DLD1 (cell line): ENCODE measurements at regions not wholly inside any gene's neighbourhood (a gene's known extent, or its start where the extent isn't known, plus 50 kb on each side); places are given as distances from the start of the nearest gene placed in this dataset.
"Not testable (repeated sequence)": the region's sequence is repeated elsewhere in the genome, so short reads cannot be mapped to it uniquely, and the experiment has no call there.

Experiments
- in situ Hi-C: cut with HindIII; loops from 2 replicates; pipeline ENCODE4 v1.10.0; 2017; ENCODE audit warnings: low sequenced_read_pairs

DNA sequence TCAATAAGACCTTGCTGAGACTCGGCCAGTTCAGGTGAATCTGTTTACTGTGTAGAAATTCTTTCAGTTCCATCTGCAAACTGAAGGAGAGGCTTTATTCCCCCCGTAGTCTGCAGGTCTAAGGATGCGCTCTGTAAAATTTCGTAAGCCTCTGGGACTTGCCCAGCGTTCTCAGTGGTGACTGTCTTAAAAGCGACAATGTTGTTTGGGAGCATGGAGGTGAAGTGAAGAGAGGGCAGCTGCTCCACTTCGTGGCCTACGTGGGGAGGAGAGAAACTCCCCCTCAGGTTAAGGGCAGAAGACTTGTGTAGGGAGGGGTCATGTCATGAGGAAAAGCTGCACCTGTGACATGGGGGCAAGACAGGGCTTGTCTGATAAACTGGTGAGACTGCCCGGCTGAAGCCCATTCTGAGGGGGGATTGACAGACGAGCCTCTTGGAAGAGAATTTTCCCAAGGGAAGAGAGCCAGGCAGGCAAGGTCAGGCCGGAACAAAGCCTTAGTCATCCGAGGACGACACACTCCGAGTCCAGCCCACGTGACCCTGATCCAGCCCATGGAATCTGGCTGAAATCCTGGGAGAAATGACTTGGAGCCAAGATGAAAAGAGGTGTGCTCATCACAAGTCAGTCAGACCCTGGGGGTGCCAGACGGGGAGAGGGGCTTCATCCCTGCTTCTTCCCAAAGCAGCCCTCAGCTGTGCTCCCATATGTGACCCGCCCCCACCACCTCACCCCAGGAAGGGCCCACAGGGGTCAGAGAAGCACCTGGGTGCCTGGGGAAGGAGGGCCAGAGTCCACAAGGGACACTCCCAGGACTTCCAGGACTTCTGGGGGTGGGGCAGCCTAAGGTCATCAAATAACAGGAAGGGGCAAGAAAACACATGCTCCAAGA is 88.5 kb upstream of the SH3BP4 start:
- in situ Hi-C loops, result no loop called here

DNA sequence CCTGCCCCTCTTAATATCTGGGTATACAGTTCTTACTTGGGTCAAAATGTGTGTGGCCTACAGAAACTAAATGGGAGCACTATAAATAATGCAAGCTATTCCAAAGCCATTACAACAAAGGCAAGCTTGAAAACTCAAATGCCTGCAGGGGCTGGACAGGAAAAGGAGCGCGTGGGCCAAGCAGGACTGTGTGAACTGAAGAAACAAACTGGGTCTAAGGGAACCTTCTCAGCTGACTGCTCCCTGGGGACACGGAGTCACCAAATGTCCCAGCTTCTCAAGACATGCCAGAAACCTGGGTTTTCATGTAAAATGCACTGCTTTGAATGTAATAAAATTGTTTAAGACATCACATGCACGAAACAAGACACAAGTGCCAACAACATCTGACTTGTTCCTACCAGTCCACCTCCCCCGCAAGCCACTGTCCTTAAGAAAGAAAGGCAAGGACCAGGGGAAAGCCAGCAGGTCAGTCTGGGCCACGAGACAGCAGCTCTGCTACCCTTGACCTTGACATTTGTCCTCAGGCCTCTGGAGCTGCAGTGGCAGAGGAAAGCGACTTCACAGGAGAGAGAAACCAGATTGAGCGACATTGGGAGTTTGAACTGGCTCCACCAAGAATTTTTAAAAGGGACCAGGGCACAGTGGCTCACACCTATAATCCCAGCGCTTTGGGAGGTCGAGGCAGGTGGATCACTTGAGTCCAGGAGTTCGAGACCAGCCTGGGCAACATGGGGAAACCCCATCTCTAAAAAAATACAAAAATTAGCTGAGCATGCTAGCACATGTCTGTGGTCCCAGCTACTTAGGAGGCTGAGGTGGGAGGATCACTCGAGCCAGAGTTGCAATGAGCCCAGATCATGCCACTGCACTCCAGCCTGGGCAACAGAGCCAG is 89.7 kb upstream of the SH3BP4 start:
- in situ Hi-C loops, result no loop called here

DNA sequence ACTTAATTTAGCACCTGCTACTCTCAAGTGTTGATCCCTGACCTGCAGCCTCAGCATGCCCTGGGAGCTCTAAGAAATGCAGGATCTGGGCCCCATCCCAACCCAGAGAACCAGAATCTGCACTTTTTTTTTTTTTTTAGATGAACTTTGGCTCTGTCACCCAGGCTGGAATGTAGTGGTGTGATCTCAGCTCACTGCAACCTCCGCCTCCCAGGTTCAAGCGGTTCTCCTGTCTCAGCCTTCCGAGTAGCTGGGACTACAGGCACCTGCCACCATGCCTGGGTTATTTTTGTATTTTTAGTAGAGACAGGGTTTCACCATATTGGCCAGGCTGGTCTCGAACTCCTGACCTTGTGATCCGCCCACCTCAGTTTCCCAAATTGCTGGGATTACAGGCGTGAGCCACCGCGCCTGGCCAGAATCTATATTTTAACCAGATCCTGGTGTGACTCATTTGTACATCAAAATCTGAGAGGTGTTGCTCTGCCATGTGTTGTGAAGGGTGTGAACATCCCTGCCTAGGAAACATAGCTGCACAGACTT is 92.4 kb upstream of the SH3BP4 start:
- in situ Hi-C loops, result not testable (repeated sequence)

DNA sequence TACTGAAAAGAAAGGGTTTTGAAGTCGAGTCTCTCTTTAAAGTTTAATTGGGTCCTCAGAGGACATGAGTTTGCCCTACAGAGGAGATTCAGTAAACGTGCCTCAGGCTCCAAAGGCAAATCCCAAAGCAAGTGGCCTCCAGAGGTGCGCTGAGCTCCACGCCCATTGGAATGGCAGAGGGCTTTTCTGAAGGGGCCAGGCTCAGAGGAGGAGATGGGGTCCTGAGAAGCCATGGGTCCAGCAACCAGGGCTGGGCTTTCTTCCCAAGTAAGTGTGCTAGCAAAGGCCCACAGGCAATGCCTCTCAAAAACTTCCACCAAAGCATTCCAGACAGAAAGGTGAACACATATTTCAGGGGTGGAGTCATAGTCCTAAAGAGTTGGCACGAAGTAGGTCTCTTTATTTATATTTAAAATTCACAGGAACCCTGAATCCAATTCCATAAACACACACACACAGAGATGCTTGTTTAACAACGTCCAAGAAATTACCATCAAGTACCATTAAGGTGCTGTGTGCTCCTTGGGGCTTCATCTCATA is 93.0 kb upstream of the SH3BP4 start:
- in situ Hi-C loops, result no loop called here

DNA sequence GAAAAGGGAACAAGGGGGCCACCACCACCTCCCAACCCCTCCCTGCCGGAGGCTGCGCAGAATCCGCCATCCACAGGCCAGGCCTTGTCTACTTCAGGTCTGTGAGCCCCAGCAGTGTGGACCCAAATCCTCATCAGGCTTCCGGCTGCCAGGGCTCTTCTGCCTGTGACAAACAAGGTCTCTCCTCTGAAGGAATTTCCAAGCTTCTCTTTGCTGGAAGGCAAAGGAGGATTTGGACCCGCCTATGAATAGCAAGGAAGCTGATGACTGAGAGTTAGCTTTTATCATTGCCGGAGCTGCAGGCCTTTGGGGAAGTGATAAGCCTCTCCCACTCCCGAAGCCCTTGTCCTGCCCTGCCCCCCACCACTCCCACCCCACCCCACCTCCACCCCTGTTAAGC is 93.7 kb upstream of the SH3BP4 start:
- in situ Hi-C loops, result no loop called here

DNA sequence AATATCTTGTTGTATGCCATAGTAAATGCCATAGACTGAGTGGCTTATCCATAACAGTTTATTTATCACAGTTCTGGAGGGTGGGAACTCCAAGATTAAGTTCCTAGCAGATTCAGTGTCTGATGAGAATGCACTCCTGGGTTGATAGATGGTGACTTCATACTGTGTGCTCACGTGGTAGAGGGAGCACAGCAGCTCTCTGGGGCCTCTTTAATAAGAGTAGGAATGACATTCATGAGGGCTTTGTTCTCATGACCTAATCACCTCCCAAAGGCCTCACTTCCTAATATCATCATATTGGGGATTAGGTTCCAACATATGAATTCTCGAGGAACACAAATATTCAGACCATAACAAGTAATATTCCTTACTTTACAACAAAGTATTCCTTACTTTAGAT is 98.1 kb upstream of the SH3BP4 start:
- in situ Hi-C loops, result no loop called here

DNA sequence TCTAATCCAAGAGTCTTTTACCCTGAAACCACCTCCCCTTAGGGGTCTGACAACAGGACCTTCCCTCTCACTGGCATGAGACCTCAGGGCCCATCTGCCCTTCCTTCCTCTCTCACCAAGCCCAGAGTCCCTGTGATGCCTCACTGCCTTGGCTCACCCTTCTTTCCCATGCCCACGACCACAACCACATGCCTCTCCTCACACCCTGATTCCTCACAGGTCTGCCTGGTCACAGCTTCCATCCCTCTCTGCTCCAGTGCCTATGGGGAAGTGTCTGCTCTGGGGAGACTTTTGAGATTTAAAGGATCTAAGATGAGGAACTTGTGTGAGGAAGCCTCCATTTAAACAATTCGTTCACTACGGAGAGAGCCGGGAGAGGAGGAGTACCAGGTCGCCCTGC is 98.9 kb upstream of the SH3BP4 start:
- in situ Hi-C loops, result no loop called here

DNA sequence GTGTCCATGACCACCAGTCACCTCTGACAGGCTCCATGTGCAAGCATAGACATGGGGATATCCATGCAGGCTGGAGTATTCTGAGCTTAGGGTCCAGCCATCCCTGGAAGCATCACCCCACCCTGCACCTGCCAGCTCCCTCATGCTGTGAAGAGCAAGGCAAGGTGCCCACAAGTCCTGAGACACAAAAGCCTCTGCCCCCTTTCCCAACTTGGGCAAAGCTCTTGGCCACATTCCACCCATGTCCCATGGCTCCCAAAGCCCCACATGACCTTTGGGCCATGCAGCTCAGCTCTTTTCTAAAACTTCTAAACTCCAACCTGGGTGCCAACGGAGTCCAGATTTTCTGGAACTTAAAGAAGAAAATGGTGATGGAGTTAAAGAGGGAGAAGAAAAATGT is 99.8 kb upstream of the SH3BP4 start:
- in situ Hi-C loops, result no loop called here

DNA sequence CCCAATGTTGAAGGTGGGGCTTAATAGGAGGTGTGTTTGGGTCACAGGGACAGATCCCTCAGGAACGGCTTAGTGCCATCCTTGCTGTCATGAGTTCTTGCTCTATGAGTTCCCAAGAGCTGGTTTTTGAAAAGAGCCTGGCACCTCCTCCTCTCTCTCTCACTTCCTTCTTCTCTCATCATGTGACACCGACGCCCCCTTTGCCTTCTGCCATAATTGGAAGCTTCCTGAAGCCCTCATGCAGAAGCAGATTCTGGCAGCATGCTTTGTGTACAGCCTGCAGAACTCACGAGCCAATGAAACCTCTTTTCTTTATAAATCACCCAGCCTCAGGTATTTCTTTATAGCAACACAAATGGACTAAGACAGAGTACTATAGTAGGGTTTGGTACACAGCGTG is 100.4 kb upstream of the SH3BP4 start:
- in situ Hi-C loops, result no loop called here

DNA sequence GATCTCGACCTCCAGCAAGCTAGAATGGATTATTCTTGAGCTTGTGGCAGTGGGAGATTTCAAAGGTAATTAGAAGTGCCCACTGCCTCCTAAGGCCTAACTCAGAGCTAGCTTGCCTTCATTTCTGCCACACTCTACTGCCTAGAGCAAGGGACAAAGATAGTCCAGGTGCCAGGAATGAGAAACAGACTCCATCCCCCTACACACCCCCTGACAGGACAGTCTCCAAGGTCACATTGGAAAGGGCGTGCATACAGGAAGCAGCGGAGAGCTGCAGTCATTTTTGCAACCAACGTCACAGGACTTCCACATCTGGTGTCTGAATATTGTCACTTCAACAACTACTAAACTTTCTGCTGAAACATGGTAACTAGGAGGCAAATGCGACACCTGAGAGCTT is 101.0 kb upstream of the SH3BP4 start:
- in situ Hi-C loops, result no loop called here

DNA sequence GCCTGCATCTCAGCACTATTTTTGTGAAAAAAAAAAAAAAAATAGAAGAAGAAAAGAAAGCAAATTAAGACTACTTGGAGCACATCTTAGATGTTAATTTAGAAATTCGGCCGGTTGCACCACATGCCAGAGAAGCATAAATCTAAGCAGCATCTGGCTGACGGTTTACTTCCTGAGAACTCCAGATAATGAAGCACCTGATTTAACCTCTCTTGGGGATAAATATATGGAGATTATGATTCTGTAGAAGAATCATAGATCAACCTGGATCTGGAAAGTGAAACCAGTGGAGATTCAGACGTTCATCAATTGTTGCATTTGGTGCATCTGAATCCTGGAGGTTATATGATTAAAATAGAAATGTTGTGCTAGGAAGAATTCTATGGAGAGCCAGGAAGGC is 102.1 kb upstream of the SH3BP4 start:
- in situ Hi-C loops, result no loop called here

DNA sequence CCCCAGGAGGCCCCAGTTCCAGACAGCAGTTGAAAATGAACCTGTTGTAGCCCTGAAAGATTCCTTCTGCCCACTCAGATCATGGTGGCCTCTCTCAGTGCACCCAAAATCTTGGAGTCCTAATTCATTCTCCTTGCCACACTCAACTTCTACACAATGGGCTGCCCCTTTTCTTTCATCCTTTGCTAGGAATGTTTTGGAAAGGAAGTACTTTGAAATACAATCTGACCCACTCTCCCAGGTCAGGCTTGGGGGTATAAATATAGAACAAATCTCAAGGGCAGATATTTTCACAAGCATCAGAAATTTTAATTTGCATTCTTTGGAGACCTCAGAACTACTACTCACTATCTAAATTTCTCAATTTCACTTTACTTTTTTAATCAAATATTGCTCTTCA is 103.2 kb upstream of the SH3BP4 start:
- in situ Hi-C loops, result no loop called here

DNA sequence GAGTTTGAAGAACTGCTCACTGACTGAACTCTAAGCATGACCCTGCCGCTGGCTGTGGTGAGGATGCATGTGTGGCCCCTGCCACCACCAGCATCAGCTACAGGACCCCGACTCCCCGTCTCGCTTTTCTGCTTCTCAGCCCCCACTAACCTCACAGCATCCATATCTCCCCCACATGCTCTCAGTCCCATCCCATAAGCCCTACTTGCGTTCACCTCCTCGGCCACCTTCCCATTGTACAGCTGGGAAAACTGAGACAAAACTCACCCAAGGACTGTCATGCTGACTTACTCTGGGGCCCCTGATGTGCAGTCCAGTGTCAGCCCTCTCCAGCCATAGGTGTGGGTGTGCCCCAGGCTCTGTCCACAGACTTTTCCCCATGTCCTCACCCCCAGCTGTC is 104.2 kb upstream of the SH3BP4 start:
- in situ Hi-C loops, result no loop called here

DNA sequence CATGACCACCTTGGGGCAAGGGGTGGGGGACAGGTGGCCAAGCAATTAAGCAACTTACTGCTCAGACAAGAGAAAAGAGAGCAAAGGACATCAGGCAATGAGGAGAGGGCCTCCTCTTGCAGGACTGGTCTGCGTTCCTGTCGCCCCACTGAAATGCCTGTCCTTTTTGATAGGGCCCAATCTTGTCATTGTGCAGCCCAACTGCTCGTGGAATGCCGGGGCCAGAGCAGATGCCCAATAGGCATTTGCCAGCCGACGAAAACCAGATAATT is 104.5 kb upstream of the SH3BP4 start:
- in situ Hi-C loops, result no loop called here

DNA sequence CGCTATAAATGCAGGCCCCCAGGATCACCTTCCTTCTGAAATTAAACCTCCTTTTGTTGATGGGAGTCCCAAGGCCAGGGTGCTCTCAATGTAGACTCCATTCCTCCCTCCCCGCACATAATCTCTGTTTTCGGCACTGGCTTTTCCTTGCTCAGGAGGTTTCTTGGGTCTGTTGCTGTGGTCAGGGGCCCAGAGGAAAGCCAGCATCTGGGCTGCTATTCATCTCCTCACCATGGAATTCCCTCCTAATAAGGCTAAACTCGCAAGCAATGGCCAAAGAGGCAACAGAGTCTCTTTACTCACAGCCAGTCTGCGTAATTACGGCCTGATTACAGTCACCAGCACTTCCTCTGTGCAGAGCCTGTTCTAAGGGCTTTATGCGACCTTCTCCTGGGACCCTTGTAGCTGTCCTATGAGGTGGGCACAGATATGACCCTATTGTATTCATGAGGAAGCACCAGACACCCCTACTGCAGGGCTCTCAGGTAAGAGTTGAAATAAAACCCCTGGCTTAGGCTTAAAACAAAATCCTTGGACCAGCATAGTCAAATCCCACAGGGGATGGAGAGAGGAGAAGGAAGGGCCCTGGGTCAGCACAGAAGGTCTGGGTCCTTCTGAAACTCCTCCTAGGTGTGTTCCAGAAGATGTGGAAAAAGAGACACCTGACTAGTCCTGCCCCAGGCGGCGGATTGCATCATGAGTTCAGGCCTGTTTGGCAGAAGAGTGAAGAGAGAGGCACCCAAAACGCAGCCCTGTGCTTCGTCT is 105.0 kb upstream of the SH3BP4 start:
- in situ Hi-C loops, result no loop called here

DNA sequence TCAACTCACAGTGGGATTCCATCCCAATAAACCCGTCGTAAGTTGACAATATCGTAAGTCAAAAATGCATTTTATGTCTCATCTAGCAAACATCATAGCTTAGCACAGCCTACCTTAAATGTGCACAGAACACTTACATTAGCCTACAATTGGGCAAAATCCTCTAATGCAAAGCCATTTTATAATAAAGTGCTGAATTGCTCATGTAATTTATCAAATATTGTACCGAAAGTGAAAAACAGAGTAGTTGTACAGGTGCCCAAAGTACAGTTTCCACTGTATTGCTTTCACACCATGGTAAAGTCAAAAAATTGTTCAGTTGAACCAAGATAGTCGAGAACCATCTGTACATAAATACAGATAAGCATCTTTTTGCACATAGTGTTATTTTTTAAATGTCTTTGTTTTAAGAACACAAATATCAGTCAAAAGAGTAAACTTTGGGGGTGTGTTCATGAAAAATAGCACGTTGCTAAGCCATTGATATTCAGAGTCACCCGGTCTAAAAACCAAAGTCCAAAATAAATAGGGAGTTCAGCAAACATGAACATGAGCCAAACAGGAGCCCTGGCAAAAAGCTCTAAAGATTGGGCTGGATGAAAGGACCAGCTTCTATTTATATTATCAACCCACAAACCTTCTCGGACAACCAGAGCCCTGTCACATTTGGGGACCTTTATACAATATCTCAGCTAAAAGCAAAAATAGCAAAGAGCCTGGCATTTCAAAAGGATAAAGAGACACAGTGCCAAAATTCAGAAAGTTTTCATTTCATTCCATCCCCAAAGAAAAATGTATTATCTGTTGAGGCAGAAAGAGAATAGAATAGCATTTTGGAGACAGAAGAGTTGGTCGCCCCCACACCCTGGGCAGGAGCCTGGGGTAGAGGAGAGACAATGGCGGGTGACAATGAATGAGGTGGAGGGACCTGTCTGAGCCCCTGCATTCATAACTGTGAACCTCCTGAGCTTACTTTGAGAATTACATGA is 105.9 kb upstream of the SH3BP4 start:
- in situ Hi-C loops, result no loop called here

DNA sequence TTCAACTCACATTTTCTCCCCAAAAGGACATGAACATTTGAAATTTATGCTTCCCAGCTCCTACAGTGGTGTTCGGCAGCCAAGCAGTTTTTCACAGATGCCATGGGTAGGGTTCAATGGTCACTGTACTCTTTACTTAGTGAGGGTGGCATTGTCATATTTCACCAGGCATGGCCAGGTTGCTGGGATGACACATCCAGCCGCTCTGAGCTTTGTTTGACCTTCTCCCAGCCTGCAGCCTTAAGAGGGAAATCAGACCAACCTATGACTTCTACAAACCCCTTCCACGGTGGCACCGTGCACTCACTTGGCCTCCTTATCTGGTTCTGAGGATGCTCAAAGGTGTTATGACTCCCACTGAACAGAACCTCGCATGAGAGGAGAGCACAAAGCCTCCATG is 108.4 kb upstream of the SH3BP4 start:
- in situ Hi-C loops, result no loop called here

DNA sequence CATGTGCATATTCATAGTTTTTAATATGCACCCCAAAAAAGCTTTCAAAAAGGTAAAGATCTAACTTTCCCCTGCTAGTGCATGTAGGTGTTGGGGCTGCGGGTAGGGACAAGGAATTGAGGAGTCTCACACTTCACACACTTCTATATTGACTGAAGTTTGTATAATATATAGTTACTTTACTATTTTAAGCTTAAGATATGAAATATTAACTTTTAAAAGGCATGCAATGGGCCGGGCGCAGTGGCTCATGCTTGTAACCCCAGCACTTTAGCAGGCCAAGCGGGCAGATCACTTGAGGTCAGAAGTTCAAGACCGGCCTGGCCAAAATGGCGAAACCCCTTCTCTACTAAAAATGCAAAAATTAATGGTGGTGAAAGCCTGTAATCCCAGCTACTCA is 109.1 kb upstream of the SH3BP4 start:
- in situ Hi-C loops, result no loop called here

DNA sequence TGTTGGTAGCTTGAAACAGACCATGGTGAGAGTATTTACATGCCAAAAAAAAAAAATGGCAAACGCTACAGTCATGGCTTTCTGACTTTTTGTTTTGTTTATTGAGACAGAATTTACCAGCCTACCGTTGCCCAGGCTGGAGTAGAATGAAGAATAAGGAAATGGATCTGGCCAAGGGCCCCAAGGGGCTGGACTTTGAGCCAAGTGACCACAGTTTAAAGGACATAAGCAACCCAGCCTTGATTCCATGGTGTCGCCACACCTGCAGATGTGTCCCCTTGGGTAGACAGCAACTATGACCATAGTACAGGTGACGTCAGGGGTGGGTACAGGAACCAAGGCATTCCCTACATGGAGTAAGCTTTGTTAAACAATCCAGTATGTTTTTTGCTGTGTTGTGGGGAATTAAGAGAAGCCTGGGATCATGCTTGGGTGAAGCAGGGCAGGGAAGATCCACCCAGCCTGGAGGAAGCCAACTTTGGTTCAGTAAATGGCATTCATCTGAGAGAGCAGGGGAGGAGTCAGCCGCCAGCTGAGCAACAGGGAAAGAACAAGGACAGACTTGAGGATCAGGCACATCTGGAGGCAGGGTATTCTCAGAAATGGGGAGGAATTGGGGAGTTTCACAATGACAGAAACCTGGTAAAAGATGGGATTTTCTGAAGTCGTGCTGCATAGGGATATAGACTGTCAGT is 110.3 kb upstream of the SH3BP4 start:
- in situ Hi-C loops, result no loop called here
